Left kidney (tissue), 1 donor: ENCODE measurements at regions not wholly inside any gene's neighbourhood (a gene's known extent, or its start where the extent isn't known, plus 50 kb on each side); places are given as distances from the start of the nearest gene placed in this dataset.
"Not testable (repeated sequence)": the region's sequence is repeated elsewhere in the genome, so short reads cannot be mapped to it uniquely, and the experiment has no call there.

Experiments used
- DNase-seq: peaks from one replicate; pipeline ENCODE4 v3.0.0-alpha.2; 2013

DNA sequence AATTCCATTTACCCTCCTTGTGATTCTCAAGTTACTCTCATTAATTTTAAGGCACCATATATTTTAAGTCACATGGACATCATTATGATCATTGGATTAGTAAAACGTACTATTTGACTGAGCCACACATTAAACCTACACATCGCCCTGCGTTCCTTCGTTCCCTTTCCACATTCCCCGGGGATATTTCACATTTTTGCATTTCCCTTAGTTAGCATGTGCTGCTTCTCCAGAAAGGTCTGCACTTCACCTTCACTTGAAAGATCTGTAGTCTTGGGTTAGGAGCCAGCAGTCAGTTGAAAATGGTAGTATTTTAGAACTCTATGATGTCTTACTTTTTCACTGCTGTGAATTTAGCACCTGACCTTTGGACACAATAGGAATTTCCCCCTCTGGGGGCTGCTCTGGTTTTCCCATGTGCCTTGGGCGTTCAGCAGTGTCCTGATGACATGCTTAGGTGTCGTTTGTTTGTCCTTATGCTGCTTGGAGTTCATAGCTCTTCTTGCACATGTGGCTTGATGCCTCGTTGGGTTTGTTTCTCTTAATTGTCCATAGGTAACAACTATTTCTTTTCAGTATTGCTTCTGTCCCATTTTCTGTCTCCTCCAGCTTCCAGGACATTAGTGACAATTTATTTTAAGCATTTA is 56.9 kb upstream of the NBPF20 start:
- DNase-seq, result not testable (repeated sequence)

DNA sequence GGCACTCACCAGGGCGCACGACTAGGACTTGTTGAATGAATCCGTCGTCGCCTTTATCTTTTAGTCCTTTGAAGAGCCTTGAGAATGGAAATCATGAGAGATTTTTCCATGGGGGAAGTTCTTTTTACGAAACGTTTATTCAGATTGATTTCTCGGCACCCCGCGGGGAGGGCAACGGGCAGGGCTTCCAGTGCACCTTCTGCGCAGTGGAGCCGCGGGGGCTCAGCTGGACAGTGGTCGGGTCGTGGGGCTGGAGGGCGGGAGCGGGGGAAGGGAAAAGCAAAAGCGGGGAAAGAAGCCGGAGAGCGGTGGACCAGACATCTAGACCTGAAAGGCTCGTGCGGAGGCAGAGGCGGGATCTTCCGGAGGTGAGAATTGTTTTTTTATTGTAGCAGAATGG is 50.6 kb upstream of the NBPF20 start:
- DNase-seq, result not testable (repeated sequence)

DNA sequence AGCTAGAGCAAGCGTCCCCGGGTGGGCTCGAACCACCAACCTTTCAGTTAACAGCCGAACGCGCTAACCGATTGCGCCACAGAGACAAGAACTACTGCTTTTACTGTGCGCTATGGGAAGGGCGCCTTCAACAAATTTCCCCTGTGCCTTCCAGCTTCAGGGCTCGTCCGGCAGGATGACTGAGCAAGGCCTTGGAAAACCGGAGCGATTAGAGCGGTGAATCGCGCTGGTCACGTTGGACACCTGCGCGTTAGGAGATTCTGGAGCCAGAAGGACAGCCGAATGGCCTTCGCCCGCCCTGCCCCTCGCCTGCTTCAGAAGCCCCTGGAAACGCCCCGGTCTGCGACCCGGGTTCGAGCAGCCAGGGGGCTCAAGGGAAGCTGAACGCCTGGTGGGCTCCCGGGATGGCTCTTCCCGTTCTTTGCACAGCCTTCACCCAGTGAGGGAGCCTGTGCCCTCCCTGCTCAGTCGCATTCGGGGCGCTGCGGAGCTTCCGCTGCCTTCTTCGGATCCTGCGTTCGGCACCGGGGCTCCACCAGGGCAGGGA is 50.0 kb upstream of the NBPF20 start:
- not testable (repeated sequence) for DNase-seq
